Activated CD8-positive, alpha-beta T cell treated with anti-CD3 and anti-CD28 coated beads for 36 hours (primary cell): ENCODE measurements at regions not wholly inside any gene's neighbourhood (a gene's known extent, or its start where the extent isn't known, plus 50 kb on each side); places are given as distances from the start of the nearest gene placed in this dataset.

Experiments
- ATAC-seq: fragments of 200-7000 bp; cut with Tn5 transposase; one replicate; pipeline ENCODE4 v1.10.0; 2021; ENCODE audit warnings: mild to moderate bottlenecking, moderate library complexity
- CTCF ChIA-PET: fragments of 350-600 bp; sonication (Branson Sonifier 250); formaldehyde crosslinking; loops from one replicate; lab custom pipeline; 2021; ENCODE audit warnings: antibody characterized with exemption; lab: Charles Lee
- POLR2A ChIA-PET: fragments of 350-600 bp; sonication (Branson Sonifier 250); formaldehyde crosslinking; loops from one replicate; lab custom pipeline; 2021; ENCODE audit warnings: antibody characterized with exemption; lab: Charles Lee
- DNase-seq: peaks from one replicate; pipeline ENCODE4 v3.0.0-alpha.2; 2020
- H3K27ac Mint-ChIP-seq: one replicate; pipeline ENCODE4 v1.8.0; 2021; ENCODE audit warnings: mild to moderate bottlenecking, mixed read lengths
- H3K27me3 Mint-ChIP-seq: one replicate; pipeline ENCODE4 v1.8.0; 2021; ENCODE audit warnings: mixed read lengths
- H3K36me3 Mint-ChIP-seq: one replicate; pipeline ENCODE4 v1.8.0; 2021; ENCODE audit warnings: low read depth, mixed read lengths
- H3K4me1 Mint-ChIP-seq: one replicate; pipeline ENCODE4 v1.8.0; 2021; ENCODE audit warnings: low read depth, mixed read lengths
- H3K4me3 Mint-ChIP-seq: one replicate; pipeline ENCODE4 v1.8.0; 2021; ENCODE audit warnings: mild to moderate bottlenecking, moderate library complexity, mixed read lengths
- H3K9me3 Mint-ChIP-seq: one replicate; pipeline ENCODE4 v1.8.0; 2021; ENCODE audit warnings: mixed read lengths
- CTCF ChIP-seq: fragments of 200-600 bp; IDR thresholded peaks from one replicate; pipeline ENCODE4 v1.8.0; 2022; ENCODE audit warnings: antibody characterized with exemption, mild to moderate bottlenecking
- intact Hi-C: fragments of 100-400 bp; cut with micrococcal nuclease; formaldehyde crosslinking; loops from one replicate; pipeline ENCODE4 v1.10.0; 2022

DNA sequence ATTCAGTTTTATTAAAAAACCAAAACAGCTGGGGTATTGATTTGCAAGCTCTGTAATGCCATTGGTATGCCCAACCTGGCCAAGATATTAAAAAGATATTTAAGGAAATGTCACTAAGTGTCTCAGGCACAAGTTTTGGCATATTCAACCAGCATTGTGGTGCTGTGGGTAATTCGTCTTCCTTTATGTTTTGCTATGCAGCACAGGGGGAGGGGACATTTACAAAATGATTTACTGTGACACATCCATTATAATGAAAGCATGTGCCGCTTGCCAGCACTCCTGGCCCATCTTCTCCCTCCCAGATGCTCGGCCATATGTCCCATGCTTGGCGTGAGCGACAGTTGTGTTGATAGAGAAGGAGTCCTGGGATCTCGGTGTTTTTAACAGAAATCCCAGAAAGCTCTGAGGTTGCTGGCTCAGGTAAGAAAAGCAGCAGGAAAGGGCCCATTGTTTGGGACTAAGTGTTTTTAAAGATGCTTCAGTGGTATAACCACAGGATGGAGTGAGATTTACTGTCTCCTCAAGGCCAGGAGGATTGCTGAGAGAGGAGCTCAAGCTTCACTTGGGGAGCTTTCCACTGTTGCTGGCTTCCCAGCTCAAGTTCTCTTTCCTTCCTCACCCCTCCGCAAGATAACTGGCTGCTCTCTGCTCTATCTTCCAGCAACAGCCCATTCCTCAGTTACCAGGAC is 158.2 kb upstream of the TSC22D2 start:
- DNase-seq (no peak), ATAC-seq (no peak)
- no peaks in the 10 kb centered on the region for H3K9me3 Mint-ChIP-seq
- ChIA-PET CTCF (interaction anchor here (0.6 to 1.5 kb wide), 5 partner anchors 13 to 245 kb away, joined by 3 to 6 read pairs (median 3); no protein-coding TSS in a partner anchor), POLR2A (no interaction called here)
- intact Hi-C loops: no loop called here
- H3K36me3 Mint-ChIP-seq: no peaks in the 10 kb centered on the region
- no peaks in the 10 kb centered on the region for H3K4me1 Mint-ChIP-seq
- H3K4me3 Mint-ChIP-seq: no peak overlapping the region
- no peak overlapping the region for H3K27ac Mint-ChIP-seq
- TF ChIP-seq CTCF: no peak
- H3K27me3 Mint-ChIP-seq: peaks cover 12% of the 10 kb centered on the region

DNA sequence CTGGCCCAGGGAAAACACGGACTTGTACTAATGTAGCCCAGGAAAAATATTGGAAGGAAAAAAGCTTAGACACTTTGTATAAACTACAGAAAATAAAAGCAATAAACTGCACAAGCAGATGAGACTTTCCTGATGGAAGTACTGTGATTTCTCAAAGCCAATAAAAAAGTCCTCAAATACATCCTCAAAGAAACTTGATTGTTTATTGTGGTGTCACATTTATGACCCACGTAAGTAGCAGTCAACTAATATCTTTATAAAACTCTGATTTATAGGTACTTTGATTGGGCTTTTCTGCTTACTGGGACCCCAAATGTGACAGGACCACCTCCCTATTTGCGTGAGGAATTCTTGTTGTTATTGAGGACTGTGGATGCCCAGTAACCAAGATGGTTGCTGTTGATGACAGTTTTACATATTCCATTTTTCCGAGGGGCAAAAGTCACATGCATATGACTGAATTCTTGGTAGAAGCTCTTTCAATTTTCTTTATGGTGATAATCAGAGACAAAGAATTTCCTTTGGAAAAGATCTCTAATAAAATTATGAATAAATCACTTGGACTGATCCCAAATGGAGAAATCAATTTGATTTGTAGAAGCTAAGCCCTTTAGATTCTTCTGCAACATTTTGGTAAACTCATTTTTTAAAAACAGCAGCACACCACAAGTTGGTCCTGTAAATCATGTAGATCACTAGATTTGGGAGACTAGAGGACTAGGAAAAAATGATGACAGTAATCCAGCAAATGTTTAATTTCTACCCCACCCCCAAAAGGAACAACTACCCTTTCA is 159.0 kb upstream of the TSC22D2 start:
- no peak for DNase-seq

GRCh38 chr3:150248116-150248887 is 159.8 kb upstream of the TSC22D2 start:
- intact Hi-C loops: no loop called here
- Mint-ChIP-seq H3K27me3 (peaks cover 16% of the 10 kb centered on the region), H3K4me3 (no peak overlapping the region), H3K4me1 (no peaks in the 10 kb centered on the region), H3K36me3 (no peaks in the 10 kb centered on the region), H3K9me3 (no peaks in the 10 kb centered on the region), H3K27ac (no peak overlapping the region)
- ATAC-seq (no peak), DNase-seq (no peak)
- CTCF ChIA-PET: interaction anchor here (1.0 to 1.6 kb wide), 3 partner anchors 18 to 55 kb away, joined by 3 read pairs; no protein-coding TSS in a partner anchor
- POLR2A ChIA-PET: no interaction called here
- no peak for TF ChIP-seq CTCF

More for the DNA sequence above, 159.0 kb upstream of the TSC22D2 start:
- POLR2A ChIA-PET: no interaction called here
- no peak overlapping the region for H3K27ac Mint-ChIP-seq
- no peaks in the 10 kb centered on the region for H3K4me1 Mint-ChIP-seq
- no peak overlapping the region for H3K4me3 Mint-ChIP-seq
- TF ChIP-seq CTCF: no peak
- H3K36me3 Mint-ChIP-seq: no peaks in the 10 kb centered on the region
- H3K9me3 Mint-ChIP-seq: no peaks in the 10 kb centered on the region
- no peak for ATAC-seq
- CTCF ChIA-PET: interaction anchor here (1.0 to 1.6 kb wide), 3 partner anchors 19 to 55 kb away, joined by 3 read pairs; no protein-coding TSS in a partner anchor
- H3K27me3 Mint-ChIP-seq: peaks cover 15% of the 10 kb centered on the region
- intact Hi-C loops: no loop called here

GRCh38 chr3:150247441-150247840 is 160.7 kb upstream of the TSC22D2 start:
- TF ChIP-seq CTCF: no peak
- H3K27ac Mint-ChIP-seq: no peak overlapping the region
- H3K36me3 Mint-ChIP-seq: no peaks in the 10 kb centered on the region
- ATAC-seq: no peak
- no peaks in the 10 kb centered on the region for H3K9me3 Mint-ChIP-seq
- intact Hi-C loops: no loop called here
- ChIA-PET CTCF (no interaction called here), POLR2A (interaction anchor here (0.7 kb wide), 1 partner anchor 152 kb away, joined by 3 read pairs; no protein-coding TSS in a partner anchor)
- DNase-seq: no peak
- no peaks in the 10 kb centered on the region for H3K4me1 Mint-ChIP-seq
- H3K4me3 Mint-ChIP-seq: no peak overlapping the region
- H3K27me3 Mint-ChIP-seq: peaks cover 16% of the 10 kb centered on the region
